ENCODE measurements at regions not wholly inside any gene's neighbourhood (a gene's known extent, or its start where the extent isn't known, plus 50 kb on each side); places are given as distances from the start of the nearest gene placed in this dataset.

DNA sequence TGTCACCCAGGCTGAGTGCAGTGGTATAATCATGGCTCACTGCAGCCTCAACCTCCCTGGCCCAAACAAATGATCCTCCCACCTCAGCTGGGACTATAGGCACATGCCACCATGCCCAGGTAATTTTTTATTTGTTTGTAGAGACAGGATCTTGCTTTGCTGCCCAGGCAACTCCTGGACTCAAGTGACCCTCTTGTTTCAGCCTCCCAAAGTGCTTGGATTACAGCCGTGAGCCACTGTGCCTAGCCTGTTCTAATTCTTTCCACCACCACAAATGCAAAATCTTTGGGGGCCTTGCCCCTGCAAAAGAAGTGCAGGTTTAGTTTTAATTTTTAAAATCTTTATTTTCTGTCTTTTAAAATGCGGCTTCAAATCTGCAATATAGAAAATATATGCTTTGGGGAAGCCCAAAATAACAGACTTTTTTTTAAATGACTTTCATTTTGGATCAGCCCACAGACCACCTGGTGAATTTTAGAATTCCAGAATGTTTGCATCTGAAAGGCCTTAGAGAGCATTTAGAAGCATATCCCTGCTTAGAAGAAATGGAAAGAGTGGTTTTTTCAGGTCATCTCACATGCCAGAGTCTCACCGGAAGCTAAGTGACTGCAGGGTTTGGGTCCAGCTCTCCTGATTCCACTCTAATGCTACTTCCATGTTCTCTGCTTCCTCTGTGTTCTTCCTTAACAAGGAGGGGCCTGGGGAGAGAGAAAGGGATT lies 111.4 kb upstream of the FER start:
- TF ChIP-seq, protein P1, sequence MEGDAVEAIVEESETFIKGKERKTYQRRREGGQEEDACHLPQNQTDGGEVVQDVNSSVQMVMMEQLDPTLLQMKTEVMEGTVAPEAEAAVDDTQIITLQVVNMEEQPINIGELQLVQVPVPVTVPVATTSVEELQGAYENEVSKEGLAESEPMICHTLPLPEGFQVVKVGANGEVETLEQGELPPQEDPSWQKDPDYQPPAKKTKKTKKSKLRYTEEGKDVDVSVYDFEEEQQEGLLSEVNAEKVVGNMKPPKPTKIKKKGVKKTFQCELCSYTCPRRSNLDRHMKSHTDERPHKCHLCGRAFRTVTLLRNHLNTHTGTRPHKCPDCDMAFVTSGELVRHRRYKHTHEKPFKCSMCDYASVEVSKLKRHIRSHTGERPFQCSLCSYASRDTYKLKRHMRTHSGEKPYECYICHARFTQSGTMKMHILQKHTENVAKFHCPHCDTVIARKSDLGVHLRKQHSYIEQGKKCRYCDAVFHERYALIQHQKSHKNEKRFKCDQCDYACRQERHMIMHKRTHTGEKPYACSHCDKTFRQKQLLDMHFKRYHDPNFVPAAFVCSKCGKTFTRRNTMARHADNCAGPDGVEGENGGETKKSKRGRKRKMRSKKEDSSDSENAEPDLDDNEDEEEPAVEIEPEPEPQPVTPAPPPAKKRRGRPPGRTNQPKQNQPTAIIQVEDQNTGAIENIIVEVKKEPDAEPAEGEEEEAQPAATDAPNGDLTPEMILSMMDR (IDR thresholded peaks at IDR 0.05): no peak
- TF ChIP-seq EP300 (IDR thresholded peaks at IDR 0.05) (no peak), POLR2AphosphoS5 (IDR thresholded peaks at IDR 0.05) (no peak)
